ENCODE measurements at regions not wholly inside any gene's neighbourhood (a gene's known extent, or its start where the extent isn't known, plus 50 kb on each side); places are given as distances from the start of the nearest gene placed in this dataset.

DNA sequence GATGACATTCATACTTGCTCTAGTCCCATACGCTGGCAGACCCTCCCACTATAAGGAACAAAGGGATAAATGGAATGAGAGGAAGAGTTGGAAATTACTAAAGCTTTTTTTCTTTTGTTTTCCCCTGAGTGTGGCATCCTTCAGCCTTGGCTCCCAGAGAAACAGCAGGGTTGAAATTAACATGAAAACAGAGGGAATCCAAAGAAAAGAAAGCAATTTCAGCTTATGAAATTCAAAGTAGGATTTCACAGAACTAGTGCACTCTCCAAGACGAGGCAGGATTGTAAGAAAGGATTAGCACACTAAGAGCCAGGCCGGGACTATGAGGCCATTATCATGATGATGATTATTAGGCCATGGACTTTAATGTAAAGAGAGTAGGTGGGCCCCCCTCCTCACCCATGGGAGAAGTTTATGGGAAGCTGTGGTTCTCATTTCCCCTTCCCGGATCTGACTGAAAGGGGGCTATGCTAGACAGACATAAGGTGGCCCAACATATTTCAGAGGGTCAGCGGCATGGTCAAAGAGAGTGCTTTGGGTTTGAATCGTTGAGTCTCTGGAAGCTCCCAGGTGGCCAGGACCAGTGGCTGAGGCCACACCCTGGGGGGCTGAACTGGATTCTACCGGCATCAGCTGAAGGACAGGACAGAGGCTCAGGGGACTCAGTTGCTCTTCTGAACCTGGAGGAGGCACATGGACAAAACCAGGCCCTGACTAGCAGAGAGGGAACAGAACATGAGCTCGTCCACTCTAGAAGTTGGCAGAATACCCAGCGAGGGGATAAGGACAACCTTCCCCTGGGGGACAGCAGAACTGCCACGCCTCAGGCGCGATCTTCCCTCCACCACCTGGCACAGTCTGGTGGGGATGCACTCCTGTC, 100.1 kb upstream of the ARL4C start:
- intact Hi-C loops (cut with DNase I): no loop called here
- Histone ChIP-seq H3K4me1 (no peaks in the 10 kb centered on the region), H3K9ac (ENCODE audit: low read depth in 2 of 2, low read length in 2 of 2) (no peak overlapping the region), H3K36me3 (no peaks in the 10 kb centered on the region), H3K9me3 (no peaks in the 10 kb centered on the region), H3K27ac (no peak overlapping the region), H3K4me3 (no peak overlapping the region), H3K27me3 (no peaks in the 10 kb centered on the region)
- DNase-seq: no peak
- TF ChIP-seq CTCF (IDR thresholded peaks at IDR 0.05): no peak

GRCh38 chr2:234595829-234596228, 98.9 kb upstream of the ARL4C start:
- no peaks in the 10 kb centered on the region for H3K27me3 ChIP-seq
- H3K9ac ChIP-seq (ENCODE audit: low read depth in 2 of 2, low read length in 2 of 2): no peak overlapping the region
- H3K4me1 ChIP-seq: no peaks in the 10 kb centered on the region
- no peak for TF ChIP-seq CTCF (IDR thresholded peaks at IDR 0.05)
- H3K9me3 ChIP-seq: no peaks in the 10 kb centered on the region
- no peak overlapping the region for H3K4me3 ChIP-seq
- H3K36me3 ChIP-seq: no peaks in the 10 kb centered on the region
- intact Hi-C loops (cut with DNase I): no loop called here
- DNase-seq: no peak
- H3K27ac ChIP-seq: no peak overlapping the region

- Histone ChIP-seq H3K36me3 (no peaks in the 10 kb centered on the region), H3K27me3 (no peaks in the 10 kb centered on the region), H3K9ac (ENCODE audit: low read depth in 2 of 2, low read length in 2 of 2) (no peak overlapping the region), H3K4me3 (no peak overlapping the region), H3K9me3 (no peaks in the 10 kb centered on the region), H3K27ac (no peak overlapping the region), H3K4me1 (no peaks in the 10 kb centered on the region)
- intact Hi-C loops (cut with DNase I): no loop called here
- DNase-seq: no peak
- TF ChIP-seq CTCF (IDR thresholded peaks at IDR 0.05): no peak
Measured at GRCh38 chr2:234594715-234595114, 97.8 kb upstream of the ARL4C start.

DNA sequence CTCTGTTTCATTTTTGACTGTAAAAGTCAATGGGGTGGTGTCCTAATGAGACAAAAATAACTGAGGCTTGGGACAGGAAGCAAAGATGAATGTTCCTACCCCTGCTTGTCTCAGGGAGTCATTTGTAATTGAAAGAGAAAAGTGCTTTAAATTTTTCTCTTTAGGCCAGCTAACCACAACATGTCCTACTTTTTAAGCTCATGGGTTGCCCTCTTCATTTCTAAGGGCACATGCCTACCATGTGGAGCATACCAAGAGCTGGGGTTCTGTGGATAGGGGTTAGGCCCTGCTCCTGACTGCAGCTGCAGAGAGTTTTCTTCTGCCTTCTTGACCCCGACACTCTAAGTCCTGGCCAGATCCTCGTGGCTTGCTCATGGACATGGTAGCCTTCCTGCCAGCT, 96.8 kb upstream of the ARL4C start:
- Histone ChIP-seq H3K36me3 (no peaks in the 10 kb centered on the region), H3K27me3 (no peaks in the 10 kb centered on the region), H3K27ac (no peak overlapping the region), H3K9me3 (no peaks in the 10 kb centered on the region), H3K4me1 (no peaks in the 10 kb centered on the region), H3K4me3 (no peak overlapping the region), H3K9ac (ENCODE audit: low read depth in 2 of 2, low read length in 2 of 2) (no peak overlapping the region)
- TF ChIP-seq CTCF (IDR thresholded peaks at IDR 0.05): no peak
- DNase-seq: no peak
- intact Hi-C loops (cut with DNase I): no loop called here

GRCh38 chr2:234592541-234592940, 95.7 kb upstream of the ARL4C start:
- Histone ChIP-seq H3K9me3 (no peaks in the 10 kb centered on the region), H3K4me1 (no peaks in the 10 kb centered on the region), H3K27me3 (no peaks in the 10 kb centered on the region), H3K4me3 (no peak overlapping the region), H3K36me3 (no peaks in the 10 kb centered on the region), H3K9ac (ENCODE audit: low read depth in 2 of 2, low read length in 2 of 2) (no peak overlapping the region), H3K27ac (no peak overlapping the region)
- intact Hi-C loops (cut with DNase I): no loop called here
- no peak for TF ChIP-seq CTCF (IDR thresholded peaks at IDR 0.05)
- DNase-seq: no peak
